Testis (tissue), 2 donors: ENCODE measurements at regions not wholly inside any gene's neighbourhood (a gene's known extent, or its start where the extent isn't known, plus 50 kb on each side); places are given as distances from the start of the nearest gene placed in this dataset.

ENCODE experiments used
- CTCF ChIP-seq, 3 experiments: fragments of 450-650 bp in 2 of 3; fragments of 200-600 bp in 1 of 3; sonication (generic) in 1 of 3; IDR thresholded peaks; one replicate each; pipeline ENCODE4 v1.5.1; 2016 to 2019; ENCODE audit warnings: antibody characterized with exemption in 3 of 3, mild to moderate bottlenecking in 2 of 3, moderate library complexity in 1 of 3
- POLR2A ChIP-seq: fragments of 450-650 bp; IDR thresholded peaks from one replicate; pipeline ENCODE4 v1.6.1; 2017; ENCODE audit warnings: antibody characterized with exemption, mild to moderate bottlenecking, moderate library complexity

- TF ChIP-seq CTCF (IDR thresholded peaks at IDR 0.05) = no peak
- no peak for TF ChIP-seq POLR2A
These were observed 824.3 kb upstream of the KLHL1 start for GRCh38 chr13:70932511-70932910.
